GM12892 (cell line): ENCODE measurements at regions not wholly inside any gene's neighbourhood (a gene's known extent, or its start where the extent isn't known, plus 50 kb on each side); places are given as distances from the start of the nearest gene placed in this dataset.

ENCODE experiments used
- DNase-seq: peaks from one replicate; pipeline ENCODE4 v3.0.0; 2011; ENCODE audit not compliant: insufficient read length
- FAIRE-seq: peaks from 2 replicates; lab custom pipeline; 2011; peaks lifted over from hg19 to GRCh38; lab: Jason Lieb, UNC
- POLR2A ChIP-seq: IDR thresholded peaks from 2 replicates; pipeline ENCODE4 v1.6.1; 2011; ENCODE audit warnings: low read depth, low read length, control low read depth
- POLR2AphosphoS5 ChIP-seq: IDR thresholded peaks from 2 replicates; pipeline ENCODE4 v1.6.1; 2011; ENCODE audit warnings: low read depth, low read length, control low read depth
- TAF1 ChIP-seq: IDR thresholded peaks from 2 replicates; pipeline ENCODE4 v1.6.1; 2011; ENCODE audit warnings: low read depth, mild to moderate bottlenecking, control low read depth, low read length, borderline replicate concordance

DNA sequence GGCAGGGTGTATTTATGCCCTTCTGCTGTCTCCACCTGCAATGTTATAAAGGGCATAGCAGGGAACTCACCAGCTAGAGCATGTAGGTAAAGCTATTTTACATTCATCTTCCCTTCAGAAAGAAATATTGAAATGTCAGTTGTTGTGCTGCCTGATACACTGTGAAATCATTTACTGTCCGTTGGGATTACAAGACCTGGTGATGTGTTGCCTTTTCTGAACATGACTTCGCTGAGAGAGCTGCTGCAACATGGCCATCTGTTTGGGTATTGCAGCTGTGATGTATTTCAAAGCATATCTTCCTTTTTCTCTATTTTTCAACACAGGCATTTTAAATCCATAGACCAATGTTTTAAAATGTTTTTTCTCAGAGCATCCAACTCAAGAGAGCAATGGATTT lies 644.1 kb upstream of the GNPDA2 start:
- FAIRE-seq (no peak), DNase-seq (no peak)
- TF ChIP-seq TAF1 (no peak), POLR2A (no peak), POLR2AphosphoS5 (no peak)

DNA sequence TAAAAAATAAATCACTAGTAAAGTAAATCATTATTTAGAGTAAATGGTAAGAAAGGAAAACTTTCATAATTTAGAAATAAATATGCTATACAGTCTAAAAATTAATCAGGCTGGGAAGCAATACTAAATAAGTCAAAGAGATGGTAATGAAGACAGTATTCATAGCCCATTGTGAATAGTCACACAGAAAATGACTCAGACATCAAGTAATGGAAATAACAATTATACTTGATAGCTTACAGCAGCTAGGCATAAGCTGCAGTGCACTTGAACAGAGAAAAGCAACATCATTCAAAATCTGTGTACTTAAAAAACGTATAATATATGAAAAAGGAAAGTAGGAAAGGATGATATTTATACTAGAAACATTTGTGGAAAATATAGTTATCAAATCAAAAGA lies 642.5 kb upstream of the GNPDA2 start:
- TF ChIP-seq TAF1 (no peak), POLR2A (no peak), POLR2AphosphoS5 (no peak)
- no peak for FAIRE-seq
- no peak for DNase-seq

DNA sequence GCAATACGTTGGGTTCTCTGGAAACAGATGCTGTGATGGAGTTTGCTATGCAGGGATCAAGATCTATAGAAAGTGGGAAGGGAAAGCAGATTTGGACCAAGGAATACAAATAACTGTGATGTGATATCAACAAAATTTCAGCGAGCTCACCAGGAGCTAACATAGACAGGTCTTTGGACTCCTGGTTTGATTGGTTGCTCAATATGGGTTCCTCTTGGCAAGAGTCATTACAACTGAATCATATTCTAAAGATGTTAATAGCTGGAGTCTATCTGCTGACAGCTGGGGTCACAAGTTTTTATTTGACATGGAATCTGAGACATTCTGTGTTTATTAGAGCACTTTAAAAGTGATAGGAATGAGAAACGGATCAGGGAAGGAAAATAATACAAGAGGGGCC lies 637.6 kb upstream of the GNPDA2 start:
- no peak for FAIRE-seq
- TF ChIP-seq POLR2AphosphoS5, result no peak
- no peak for TF ChIP-seq TAF1
- TF ChIP-seq POLR2A, result no peak
- DNase-seq, result no peak

DNA sequence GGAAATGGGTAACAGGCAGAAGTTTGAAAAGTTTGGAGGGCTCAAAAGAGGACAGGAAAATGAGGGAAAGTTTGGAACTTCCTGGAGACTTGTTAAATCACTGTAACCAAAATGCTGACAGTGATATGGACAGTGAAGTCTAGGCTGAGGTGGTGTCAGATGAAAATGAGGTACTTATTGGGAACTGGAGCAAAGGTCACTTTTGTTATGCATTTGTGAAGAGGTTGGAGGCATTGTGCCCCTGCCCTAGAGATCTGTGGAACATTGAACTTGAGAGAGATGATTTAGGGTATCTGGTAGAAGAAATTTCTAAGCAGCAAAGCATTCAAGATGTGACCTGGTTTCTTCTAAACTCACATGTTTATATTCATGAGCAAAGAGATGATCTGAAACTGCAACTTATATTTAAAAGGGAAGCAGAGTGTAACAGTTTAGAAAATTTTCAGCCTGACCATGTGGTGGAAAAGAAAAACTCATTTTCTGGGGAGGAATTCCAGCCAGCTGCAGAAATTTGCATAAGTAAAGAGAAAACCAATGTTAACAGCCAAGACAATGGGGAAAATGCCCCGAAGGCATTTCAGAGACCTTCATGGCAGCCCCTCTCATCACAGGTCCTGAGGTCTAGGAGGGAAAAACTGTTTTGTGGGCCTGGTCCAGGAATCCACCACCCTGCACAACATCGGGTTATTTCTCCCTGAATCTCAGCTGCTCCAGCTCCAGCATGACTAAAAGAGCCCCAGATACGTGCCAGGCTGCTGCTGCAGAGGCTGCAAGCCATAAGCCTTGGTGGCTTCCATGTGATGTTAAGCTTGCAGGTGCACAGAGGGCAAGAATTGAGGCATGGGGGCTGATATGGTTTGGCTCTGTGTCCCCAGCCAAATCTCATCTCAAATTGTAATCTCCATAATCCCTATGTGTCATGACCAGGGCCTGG lies 632.5 kb upstream of the GNPDA2 start:
- no peak for DNase-seq
- FAIRE-seq, result no peak
- TF ChIP-seq POLR2A (no peak), TAF1 (no peak), POLR2AphosphoS5 (no peak)

DNA sequence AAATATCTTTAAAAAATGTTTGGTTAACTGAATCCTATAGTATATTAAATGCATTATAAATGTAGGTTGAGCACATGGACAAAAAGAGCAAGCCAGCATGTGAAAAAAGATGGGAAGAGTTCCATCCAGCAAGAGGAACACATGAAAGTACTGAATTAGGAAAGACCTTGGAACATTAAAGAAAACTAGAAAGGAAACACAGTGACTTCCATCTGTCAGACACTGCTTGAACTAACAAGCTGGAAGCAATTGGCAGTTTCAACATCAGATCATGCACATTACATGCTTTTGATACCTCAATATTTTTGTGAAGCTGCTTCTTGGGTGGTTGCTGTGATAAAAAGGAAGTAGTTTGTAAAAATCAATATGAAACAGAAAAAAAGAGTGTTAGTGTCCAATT lies 626.8 kb upstream of the GNPDA2 start:
- DNase-seq (no peak), FAIRE-seq (no peak)
- TF ChIP-seq POLR2AphosphoS5 (no peak), POLR2A (no peak), TAF1 (no peak)

DNA sequence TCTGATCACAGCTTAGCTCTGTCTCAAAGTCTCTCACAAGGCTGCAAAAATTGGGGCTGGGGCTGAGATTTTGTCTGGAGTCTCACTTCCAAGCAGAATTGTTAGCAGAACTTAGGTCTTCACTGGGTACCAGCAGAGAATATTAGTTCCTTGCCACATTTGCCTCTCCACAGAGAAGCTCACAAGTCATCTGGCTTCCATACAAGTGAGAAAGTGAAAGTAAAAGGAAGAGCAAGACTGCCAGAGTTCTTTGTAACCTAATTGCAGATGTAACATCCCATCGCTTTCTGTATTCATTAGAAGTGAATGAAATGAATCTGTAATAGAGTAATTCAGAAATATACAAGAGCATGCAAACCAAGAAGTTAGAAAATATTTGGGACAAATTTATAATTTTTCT lies 624.1 kb upstream of the GNPDA2 start:
- DNase-seq (no peak), FAIRE-seq (no peak)
- TF ChIP-seq POLR2AphosphoS5, result no peak
- no peak for TF ChIP-seq TAF1
- no peak for TF ChIP-seq POLR2A

DNA sequence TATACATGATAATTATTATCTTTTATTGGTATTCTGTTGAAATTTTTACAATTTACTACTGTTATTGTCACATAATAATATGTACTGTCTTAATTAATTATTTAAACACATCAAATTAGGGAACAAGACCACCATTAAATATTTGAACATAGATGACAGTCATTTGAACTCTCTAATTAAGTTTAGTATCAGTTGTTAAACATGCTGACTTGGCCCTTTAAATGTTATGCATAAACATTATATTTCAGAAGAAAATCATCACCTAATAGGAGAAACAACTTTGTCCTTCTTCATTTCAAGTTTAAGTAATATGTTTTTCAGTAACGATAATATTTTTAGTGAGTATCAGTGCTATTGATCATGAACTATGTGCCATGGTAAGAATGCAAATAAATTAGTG lies 623.5 kb upstream of the GNPDA2 start:
- FAIRE-seq, result no peak
- no peak for DNase-seq
- no peak for TF ChIP-seq POLR2AphosphoS5
- no peak for TF ChIP-seq TAF1
- TF ChIP-seq POLR2A, result no peak

DNA sequence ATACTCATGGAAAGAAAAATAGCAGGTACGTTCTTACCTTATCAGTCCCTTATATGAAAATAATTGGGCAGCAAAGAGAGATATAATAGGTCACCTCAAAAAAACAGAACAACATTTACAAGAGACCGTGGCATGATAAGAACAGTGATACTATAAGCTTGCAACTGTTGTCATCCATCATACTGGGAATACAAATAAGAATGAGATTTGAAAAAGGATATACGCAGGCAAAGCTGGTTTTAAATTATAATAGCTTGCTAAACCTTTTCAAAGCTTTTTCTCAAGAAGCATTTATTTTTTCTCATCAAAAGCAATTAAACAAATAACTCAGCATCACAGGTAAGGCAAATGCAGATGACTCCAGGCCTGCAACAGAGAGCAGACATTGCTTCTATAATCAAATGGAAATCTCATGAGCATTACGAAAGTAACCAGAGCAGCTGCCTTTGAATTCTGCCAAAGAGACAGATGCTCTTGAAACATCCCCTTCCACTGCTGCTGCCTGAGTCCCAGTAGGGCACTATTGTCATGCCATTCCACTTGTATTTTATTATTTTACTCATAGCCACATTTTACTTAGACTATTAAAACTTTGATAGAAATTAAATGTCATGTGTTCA lies 620.6 kb upstream of the GNPDA2 start:
- FAIRE-seq, result no peak

DNA sequence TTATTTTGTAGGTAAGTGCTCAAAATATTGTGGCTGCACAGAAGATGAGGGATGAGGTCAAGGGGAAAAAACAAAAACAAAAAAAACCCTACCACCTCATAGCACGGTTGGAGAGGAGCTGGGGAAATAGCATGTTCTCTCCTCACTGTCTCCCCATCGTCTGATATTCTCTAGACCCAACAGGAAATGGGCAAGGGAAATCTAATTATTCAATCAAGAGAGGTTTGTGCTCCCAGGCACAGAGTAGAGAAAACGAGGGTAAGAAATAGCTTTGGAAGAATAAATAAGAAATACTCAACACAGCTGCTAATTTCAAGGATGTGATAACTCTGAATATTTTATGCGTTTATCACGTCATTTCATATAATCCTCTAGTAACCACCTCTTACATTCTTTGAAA lies 619.2 kb upstream of the GNPDA2 start:
- TF ChIP-seq TAF1, result no peak
- TF ChIP-seq POLR2AphosphoS5, result no peak
- no peak for TF ChIP-seq POLR2A
- FAIRE-seq (no peak), DNase-seq (no peak)

More for the DNA sequence above, 620.6 kb upstream of the GNPDA2 start:
- DNase-seq, result no peak
- TF ChIP-seq POLR2A (no peak), TAF1 (no peak), POLR2AphosphoS5 (no peak)

DNA sequence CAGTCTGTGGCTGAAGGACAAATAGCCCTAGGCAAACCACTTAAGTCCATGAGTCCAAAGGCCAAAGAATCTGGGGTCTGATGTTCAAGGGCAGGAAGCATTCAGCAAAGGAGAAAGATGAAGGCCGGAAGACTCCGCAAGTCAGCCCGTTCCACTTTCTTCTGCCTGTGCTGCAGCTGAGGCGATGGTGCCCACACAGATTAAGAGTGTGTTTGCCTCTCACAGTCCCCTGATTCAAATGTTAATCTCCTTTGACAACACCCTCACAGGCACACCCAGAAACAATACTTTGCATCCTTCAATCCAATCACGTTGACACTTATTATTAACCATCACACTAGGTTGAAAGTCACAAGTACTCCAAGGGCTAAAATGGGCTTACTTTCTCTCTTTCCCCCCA lies 605.4 kb upstream of the GNPDA2 start:
- no peak for TF ChIP-seq TAF1
- TF ChIP-seq POLR2AphosphoS5, result no peak
- TF ChIP-seq POLR2A, result no peak
- DNase-seq (no peak), FAIRE-seq (no peak)

DNA sequence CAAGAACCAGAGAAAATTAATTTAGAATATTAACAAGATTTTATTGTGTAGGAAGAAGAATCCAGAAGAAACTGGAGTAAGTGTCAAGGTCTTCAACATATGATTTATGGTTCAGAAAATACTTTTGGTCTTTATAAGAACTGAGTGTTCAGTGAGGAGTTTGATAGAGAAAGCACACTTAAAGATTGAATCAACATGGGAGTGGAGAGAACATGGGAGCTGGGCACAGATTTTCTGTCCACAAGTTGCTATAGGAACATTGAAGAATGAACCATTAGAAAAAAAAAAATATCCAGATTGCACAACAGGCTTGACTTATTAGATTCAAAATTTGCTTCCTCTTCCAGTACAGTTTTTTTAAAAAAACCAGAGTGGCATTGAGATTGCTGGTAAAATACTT lies 601.2 kb upstream of the GNPDA2 start:
- FAIRE-seq (no peak), DNase-seq (no peak)
- TF ChIP-seq TAF1, result no peak
- no peak for TF ChIP-seq POLR2AphosphoS5
- TF ChIP-seq POLR2A, result no peak
